ENCODE measurements at regions not wholly inside any gene's neighbourhood (a gene's known extent, or its start where the extent isn't known, plus 50 kb on each side); places are given as distances from the start of the nearest gene placed in this dataset.

DNA sequence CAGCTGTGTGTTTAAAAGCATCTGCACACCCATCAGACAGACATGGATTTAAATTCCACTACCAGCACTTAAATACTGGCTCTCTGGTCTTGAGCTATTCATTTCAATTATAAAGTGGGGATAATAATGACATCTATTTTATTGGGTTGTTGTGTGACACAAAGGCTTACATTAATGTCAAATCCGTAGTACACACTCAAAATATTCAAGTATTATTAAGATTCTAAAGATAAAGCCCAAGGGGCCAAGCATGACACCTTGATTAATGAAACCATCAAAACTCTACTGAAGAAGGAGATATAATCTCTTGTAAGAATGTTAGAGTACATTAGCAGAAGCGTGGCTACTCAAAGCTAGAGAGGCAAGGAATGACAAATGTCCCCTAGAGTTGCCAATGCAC lies 743.0 kb downstream of the KCTD16 start:
- no peak overlapping the region for H3K27ac ChIP-seq (ENCODE audit: low read depth, low read length)
- no peak overlapping the region for H3K4me3 ChIP-seq (ENCODE audit: low read depth, low read length)
- TF ChIP-seq, protein P1, sequence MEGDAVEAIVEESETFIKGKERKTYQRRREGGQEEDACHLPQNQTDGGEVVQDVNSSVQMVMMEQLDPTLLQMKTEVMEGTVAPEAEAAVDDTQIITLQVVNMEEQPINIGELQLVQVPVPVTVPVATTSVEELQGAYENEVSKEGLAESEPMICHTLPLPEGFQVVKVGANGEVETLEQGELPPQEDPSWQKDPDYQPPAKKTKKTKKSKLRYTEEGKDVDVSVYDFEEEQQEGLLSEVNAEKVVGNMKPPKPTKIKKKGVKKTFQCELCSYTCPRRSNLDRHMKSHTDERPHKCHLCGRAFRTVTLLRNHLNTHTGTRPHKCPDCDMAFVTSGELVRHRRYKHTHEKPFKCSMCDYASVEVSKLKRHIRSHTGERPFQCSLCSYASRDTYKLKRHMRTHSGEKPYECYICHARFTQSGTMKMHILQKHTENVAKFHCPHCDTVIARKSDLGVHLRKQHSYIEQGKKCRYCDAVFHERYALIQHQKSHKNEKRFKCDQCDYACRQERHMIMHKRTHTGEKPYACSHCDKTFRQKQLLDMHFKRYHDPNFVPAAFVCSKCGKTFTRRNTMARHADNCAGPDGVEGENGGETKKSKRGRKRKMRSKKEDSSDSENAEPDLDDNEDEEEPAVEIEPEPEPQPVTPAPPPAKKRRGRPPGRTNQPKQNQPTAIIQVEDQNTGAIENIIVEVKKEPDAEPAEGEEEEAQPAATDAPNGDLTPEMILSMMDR (IDR thresholded peaks at IDR 0.05; ENCODE audit: low read depth, low read length) = no peak
- H3K27me3 ChIP-seq (ENCODE audit: control insufficient read depth, insufficient read depth, low read length) = no peaks in the 10 kb centered on the region
- H3K9me3 ChIP-seq (ENCODE audit: control insufficient read depth, insufficient read depth, low read length) = no peaks in the 10 kb centered on the region
- no peak for DNase-seq (ENCODE audit: low read depth, low spot score)
- CTCF ChIA-PET = no interaction called here
- POLR2A ChIA-PET = no interaction called here

DNA sequence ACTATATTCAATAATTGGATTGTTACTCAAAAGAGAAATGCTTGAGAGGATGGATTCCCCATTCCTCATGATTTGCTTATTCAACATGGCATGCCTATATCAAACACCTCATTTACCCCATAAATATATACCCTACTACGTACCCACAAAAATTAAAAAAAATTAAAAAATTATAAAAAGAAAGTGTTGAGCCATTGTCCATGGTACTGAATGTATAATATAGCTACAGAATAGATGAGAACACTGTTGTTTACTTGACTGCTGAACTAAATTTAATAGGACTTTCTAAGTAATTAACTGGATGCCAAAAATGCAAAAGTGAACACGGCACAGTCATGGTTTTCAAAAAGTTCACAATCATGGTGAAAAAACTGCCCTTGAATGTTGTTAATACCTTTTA lies 725.8 kb downstream of the KCTD16 start:
- TF ChIP-seq, protein P1 (IDR thresholded peaks at IDR 0.05; ENCODE audit: low read depth, low read length) = no peak
- no peak for DNase-seq (ENCODE audit: low read depth, low spot score)
- H3K27me3 ChIP-seq (ENCODE audit: control insufficient read depth, insufficient read depth, low read length) = no peaks in the 10 kb centered on the region
- POLR2A ChIA-PET = no interaction called here
- no peak overlapping the region for H3K4me3 ChIP-seq (ENCODE audit: low read depth, low read length)
- no peak overlapping the region for H3K27ac ChIP-seq (ENCODE audit: low read depth, low read length)
- no peaks in the 10 kb centered on the region for H3K9me3 ChIP-seq (ENCODE audit: control insufficient read depth, insufficient read depth, low read length)
- CTCF ChIA-PET = no interaction called here

DNA sequence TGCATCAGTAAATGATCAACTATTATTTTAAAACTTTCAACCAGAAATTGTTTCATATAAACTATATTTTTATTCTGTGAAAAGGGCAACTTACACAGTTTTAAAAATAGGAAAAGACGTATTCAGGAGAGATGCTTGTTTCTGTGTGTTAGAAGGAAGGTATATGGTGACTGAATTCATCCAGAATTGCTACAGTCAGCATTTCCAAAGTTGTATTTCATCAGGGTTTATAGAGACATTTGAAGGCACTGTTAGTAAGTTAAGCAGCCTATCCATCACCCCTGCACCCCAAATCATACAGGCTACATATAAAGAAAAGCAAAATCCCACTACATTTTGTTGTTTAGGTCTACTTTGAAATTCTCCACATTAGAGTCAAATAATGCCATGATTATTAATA lies 716.0 kb downstream of the KCTD16 start:
- Histone ChIP-seq H3K9me3 (ENCODE audit: control insufficient read depth, insufficient read depth, low read length) (no peaks in the 10 kb centered on the region; the same call in 1 of the 2 replicates), H3K27ac (ENCODE audit: low read depth, low read length) (no peak overlapping the region), H3K4me3 (ENCODE audit: low read depth, low read length) (no peak overlapping the region), H3K27me3 (ENCODE audit: control insufficient read depth, insufficient read depth, low read length) (no peaks in the 10 kb centered on the region)
- CTCF ChIA-PET = no interaction called here
- POLR2A ChIA-PET = no interaction called here
- no peak for DNase-seq (ENCODE audit: low read depth, low spot score)
- TF ChIP-seq, protein P1 (IDR thresholded peaks at IDR 0.05; ENCODE audit: low read depth, low read length) = no peak

DNA sequence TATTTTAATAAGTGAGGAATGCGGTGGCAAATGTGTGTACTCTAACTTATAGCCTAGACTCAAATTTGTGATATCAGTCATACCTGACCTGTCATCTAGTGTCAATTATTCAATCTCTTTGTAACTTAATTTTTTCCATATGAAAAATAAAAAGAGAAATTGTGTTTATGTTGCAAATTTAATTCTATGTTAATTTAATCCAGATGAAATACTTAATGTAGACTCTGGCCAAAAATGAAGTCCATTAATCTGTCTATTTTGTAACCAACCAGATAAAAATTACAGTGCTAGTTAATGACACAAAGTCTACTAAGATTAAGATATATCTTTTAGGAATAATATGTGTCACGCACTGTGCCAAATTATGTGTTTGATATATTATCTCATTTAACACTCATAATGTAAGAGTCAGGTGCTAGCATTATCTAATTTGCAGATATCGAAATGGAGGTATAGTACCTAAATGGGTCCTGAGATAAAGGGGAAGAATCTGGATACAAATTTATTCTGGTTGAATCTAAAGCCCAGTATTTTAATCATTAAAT lies 712.1 kb downstream of the KCTD16 start:
- ChIA-PET CTCF (no interaction called here), POLR2A (no interaction called here)
- Histone ChIP-seq H3K27me3 (ENCODE audit: control insufficient read depth, insufficient read depth, low read length) (no peaks in the 10 kb centered on the region), H3K9me3 (ENCODE audit: control insufficient read depth, insufficient read depth, low read length) (no peaks in the 10 kb centered on the region), H3K27ac (ENCODE audit: low read depth, low read length) (no peak overlapping the region), H3K4me3 (ENCODE audit: low read depth, low read length) (no peak overlapping the region)
- DNase-seq (ENCODE audit: low read depth, low spot score) = no peak
- TF ChIP-seq, protein P1 (IDR thresholded peaks at IDR 0.05; ENCODE audit: low read depth, low read length) = no peak

DNA sequence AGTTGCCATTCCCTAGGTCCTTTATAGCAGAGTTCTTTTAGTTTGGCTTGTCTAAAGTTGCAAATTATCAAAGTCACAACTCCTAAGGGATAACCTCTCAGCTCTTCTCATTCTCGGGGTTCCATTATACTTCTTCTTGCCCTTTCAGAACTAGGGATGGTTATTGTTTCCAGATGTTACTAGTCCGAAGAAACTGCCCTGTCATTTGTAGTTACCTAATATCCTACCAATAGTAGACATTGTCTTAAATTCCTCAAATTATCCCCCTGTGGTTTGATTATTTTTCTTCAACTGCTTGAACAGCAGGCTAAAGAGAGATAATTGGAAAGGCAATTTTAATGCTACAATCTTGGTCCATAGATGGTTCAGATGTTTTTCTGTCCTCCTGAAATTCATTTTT lies 709.8 kb downstream of the KCTD16 start:
- POLR2A ChIA-PET = no interaction called here
- DNase-seq (ENCODE audit: low read depth, low spot score) = no peak
- TF ChIP-seq, protein P1 (IDR thresholded peaks at IDR 0.05; ENCODE audit: low read depth, low read length) = no peak
- Histone ChIP-seq H3K9me3 (ENCODE audit: control insufficient read depth, insufficient read depth, low read length) (no peaks in the 10 kb centered on the region), H3K27ac (ENCODE audit: low read depth, low read length) (no peak overlapping the region), H3K4me3 (ENCODE audit: low read depth, low read length) (no peak overlapping the region), H3K27me3 (ENCODE audit: control insufficient read depth, insufficient read depth, low read length) (no peaks in the 10 kb centered on the region)
- CTCF ChIA-PET = no interaction called here

All from AG04450 (cell line).